BLaER1 treated with 17β-estradiol and CSF1 and Interleukin-3, amounts not matched to agents 10 nM and 100 nM (cell line): ENCODE measurements at regions not wholly inside any gene's neighbourhood (a gene's known extent, or its start where the extent isn't known, plus 50 kb on each side); places are given as distances from the start of the nearest gene placed in this dataset.

Source experiments
- H3K27ac ChIP-seq, 11 experiments: shearing (Covaris generic); formaldehyde crosslinking; 2 replicates each; pipeline ENCODE4 v1.8.1; 2022
- H3K27me3 ChIP-seq, 11 experiments: shearing (Covaris generic); formaldehyde crosslinking; 2 replicates each; pipeline ENCODE4 v1.8.1; 2022
- H3K36me3 ChIP-seq, 11 experiments: shearing (Covaris generic); formaldehyde crosslinking; 2 replicates each; pipeline ENCODE4 v1.8.1; 2022
- H3K4me1 ChIP-seq, 10 experiments: shearing (Covaris generic); formaldehyde crosslinking; 2 replicates each; pipeline ENCODE4 v1.8.1; 2022
- H3K4me2 ChIP-seq, 11 experiments: shearing (Covaris generic); formaldehyde crosslinking; 2 replicates each; pipeline ENCODE4 v1.8.1; 2022
- H3K4me3 ChIP-seq, 10 experiments: shearing (Covaris generic); formaldehyde crosslinking; 2 replicates each; pipeline ENCODE4 v1.8.1; 2022
- H3K9ac ChIP-seq, 11 experiments: shearing (Covaris generic); formaldehyde crosslinking; 2 replicates each; pipeline ENCODE4 v1.8.1; 2022
- H3K9me3 ChIP-seq, 11 experiments: shearing (Covaris generic); formaldehyde crosslinking; replicated peaks in 1 of 11; 2 replicates each; pipeline ENCODE4 v1.8.1; 2022
- H4K20me1 ChIP-seq, 11 experiments: shearing (Covaris generic); formaldehyde crosslinking; 2 replicates each; pipeline ENCODE4 v1.8.1; 2022
- Cebpa-rat ChIP-seq, 11 experiments: shearing (Covaris generic); IDR thresholded peaks; 2 replicates each; pipeline ENCODE4 v1.8.1; 2022

DNA sequence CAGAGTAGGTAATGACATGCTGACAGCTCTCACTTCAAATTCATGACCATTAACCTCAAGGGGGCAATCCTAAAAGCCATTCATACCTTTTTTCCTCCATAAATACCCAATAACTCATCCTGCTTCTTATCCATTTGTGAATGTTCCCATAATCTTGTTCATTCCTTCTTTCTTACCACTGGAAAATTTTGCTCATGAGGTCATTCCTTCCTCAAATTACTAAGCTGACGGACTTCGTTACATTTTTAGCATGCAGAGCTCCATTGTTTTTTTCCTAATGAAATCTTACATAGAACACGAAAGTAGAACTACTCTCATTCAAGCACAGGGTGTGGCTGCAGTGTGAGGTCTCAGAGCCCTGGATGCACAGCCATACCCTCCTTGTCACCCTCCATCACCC lies 276.5 kb upstream of the DPYD start:
- no peak overlapping the region for H3K4me2 ChIP-seq

GRCh38 chr1:98196012-98196411 lies 275.2 kb upstream of the DPYD start:
- no peaks in the 10 kb centered on the region for H3K9me3 ChIP-seq
- TF ChIP-seq Cebpa-rat (IDR thresholded peaks at IDR 0.05), result 0 out of 22 replicates have a peak, but pooled peaks of 1 of the 11 experiments have one; percentile 42

More for the DNA sequence above, 276.5 kb upstream of the DPYD start:
- Histone ChIP-seq H4K20me1 (no peaks in the 10 kb centered on the region), H3K27ac (no peak overlapping the region), H3K4me1 (no peaks in the 10 kb centered on the region), H3K9me3 (no peaks in the 10 kb centered on the region), H3K9ac (no peak overlapping the region), H3K27me3 (no peaks in the 10 kb centered on the region), H3K36me3 (no peaks in the 10 kb centered on the region), H3K4me3 (no peak overlapping the region)
- TF ChIP-seq Cebpa-rat (IDR thresholded peaks at IDR 0.05), result no peak

DNA sequence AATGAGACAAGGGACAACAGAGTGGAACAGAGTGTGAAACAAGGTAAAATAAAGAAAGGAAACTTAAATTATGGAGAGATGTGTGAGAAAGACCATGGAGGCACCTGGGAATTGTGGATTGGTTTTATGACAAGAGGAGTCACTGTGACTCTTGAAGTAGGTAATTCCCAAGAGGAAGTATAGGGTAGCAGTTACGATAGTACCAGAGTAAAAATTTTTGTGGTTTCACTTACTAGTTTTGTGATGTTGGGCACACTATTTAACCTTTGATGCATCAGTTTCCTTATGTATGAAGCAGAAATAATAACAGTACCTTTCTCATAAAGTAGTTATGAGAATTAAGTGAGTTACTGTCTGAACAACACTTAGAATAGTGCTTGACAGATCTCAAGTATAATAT lies 267.9 kb upstream of the DPYD start:
- no peak overlapping the region for H3K4me3 ChIP-seq
- no peak overlapping the region for H3K9ac ChIP-seq
- TF ChIP-seq Cebpa-rat (IDR thresholded peaks at IDR 0.05), result no peak
- no peaks in the 10 kb centered on the region for H4K20me1 ChIP-seq
- peaks cover 0 to 6% (median 2%) of the 10 kb centered on the region in 10 experiments; a peak in 3 of 20 replicates for H3K4me1 ChIP-seq
- no peak overlapping the region for H3K27ac ChIP-seq
- H3K4me2 ChIP-seq, result peak overlapping the region in 3 of 11 experiments; percentile 3 to 12 (median 11); a peak in 2 of 22 replicates
- H3K9me3 ChIP-seq, result no peaks in the 10 kb centered on the region
- no peaks in the 10 kb centered on the region for H3K27me3 ChIP-seq
- H3K36me3 ChIP-seq, result no peaks in the 10 kb centered on the region

More at GRCh38 chr1:98196012-98196411, 275.2 kb upstream of the DPYD start:
- H3K9ac ChIP-seq, result no peak overlapping the region
- H3K4me1 ChIP-seq, result no peaks in the 10 kb centered on the region
- H3K4me3 ChIP-seq, result no peak overlapping the region
- H3K4me2 ChIP-seq, result no peak overlapping the region
- no peaks in the 10 kb centered on the region for H4K20me1 ChIP-seq
- H3K27ac ChIP-seq, result no peak overlapping the region
- H3K27me3 ChIP-seq, result no peaks in the 10 kb centered on the region
- no peaks in the 10 kb centered on the region for H3K36me3 ChIP-seq

- Histone ChIP-seq H3K4me3 (no peak overlapping the region), H3K36me3 (no peaks in the 10 kb centered on the region), H4K20me1 (no peaks in the 10 kb centered on the region), H3K9ac (no peak overlapping the region), H3K27me3 (no peaks in the 10 kb centered on the region), H3K27ac (no peak overlapping the region), H3K9me3 (no peaks in the 10 kb centered on the region), H3K4me1 (peaks cover 0 to 6% (median 2%) of the 10 kb centered on the region in 10 experiments; a peak in 3 of 20 replicates), H3K4me2 (no peak overlapping the region)
- no peak for TF ChIP-seq Cebpa-rat (IDR thresholded peaks at IDR 0.05)
Observed at GRCh38 chr1:98184856-98185255, 264.0 kb upstream of the DPYD start.

DNA sequence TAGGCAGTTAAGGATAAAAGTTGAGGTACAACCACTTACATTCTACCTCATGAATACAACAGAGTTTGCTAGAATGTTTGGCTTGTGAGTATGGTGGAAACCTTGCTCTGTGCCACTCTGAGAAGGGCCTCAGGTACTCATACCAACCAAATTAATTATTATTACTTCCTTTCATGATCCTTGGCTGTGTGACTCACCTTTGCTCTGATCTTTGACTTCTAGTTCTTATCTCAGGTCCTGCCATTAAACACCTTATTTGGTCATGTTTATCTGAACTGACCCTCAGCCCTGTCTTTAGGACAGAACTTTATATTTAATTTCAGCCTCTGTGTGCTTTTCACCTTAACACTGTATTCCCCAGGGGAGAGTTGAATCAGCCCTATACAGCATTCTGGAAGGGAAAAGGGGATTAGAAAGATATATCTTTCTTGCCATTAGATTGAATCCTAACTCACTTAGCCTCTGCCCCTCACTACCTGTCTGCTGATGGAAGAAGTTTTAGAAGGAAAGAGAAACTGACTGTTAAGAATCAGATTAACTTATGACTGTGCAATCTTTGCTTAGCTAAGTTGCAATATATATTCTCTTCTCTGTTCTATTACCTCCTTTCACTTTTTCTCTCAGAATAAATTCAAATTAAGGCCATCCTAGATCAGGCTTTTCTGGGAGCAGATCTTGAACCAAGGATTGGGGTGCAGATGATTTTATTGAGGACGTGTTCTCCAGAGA lies 260.4 kb upstream of the DPYD start:
- no peak for TF ChIP-seq Cebpa-rat (IDR thresholded peaks at IDR 0.05)
- H3K4me3 ChIP-seq, result no peak overlapping the region
- no peak overlapping the region for H3K4me2 ChIP-seq
- no peaks in the 10 kb centered on the region for H3K4me1 ChIP-seq
- H3K36me3 ChIP-seq, result no peaks in the 10 kb centered on the region
- H3K9me3 ChIP-seq, result no peaks in the 10 kb centered on the region
- H4K20me1 ChIP-seq, result no peaks in the 10 kb centered on the region
- H3K9ac ChIP-seq, result no peak overlapping the region
- no peak overlapping the region for H3K27ac ChIP-seq
- H3K27me3 ChIP-seq, result no peaks in the 10 kb centered on the region

DNA sequence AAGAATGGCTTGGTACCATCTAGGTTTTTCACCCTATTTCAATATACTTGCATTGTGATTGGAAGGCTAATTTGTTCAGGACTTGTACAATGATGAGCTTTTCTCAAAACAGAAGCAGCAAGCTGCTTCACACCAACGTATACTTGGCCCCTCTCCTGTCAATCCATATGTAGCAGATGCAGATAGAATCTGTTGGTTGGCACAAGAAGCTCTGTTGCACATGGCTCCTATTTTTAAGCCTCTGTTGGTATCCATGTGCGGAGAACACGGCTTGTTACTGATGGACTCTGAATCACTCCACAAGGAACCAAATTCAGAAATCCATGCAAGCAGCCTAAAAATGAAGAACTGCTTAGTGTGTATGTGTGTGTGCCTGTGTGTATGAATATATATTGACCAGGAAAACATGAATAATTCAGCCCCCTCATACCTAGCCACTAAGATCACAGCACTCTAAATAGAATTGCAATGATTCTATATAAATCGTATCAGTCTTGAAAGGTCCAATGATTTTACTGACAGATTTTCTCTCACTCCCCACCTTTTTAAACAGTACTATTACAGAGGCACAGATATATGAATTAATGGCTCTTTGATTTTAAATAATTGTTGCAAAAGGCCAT lies 258.4 kb upstream of the DPYD start:
- no peaks in the 10 kb centered on the region for H4K20me1 ChIP-seq
- no peaks in the 10 kb centered on the region for H3K4me1 ChIP-seq
- H3K4me3 ChIP-seq, result no peak overlapping the region
- no peaks in the 10 kb centered on the region for H3K9me3 ChIP-seq
- no peaks in the 10 kb centered on the region for H3K27me3 ChIP-seq
- H3K9ac ChIP-seq, result no peak overlapping the region
- no peak overlapping the region for H3K4me2 ChIP-seq
- TF ChIP-seq Cebpa-rat (IDR thresholded peaks at IDR 0.05), result no peak
- H3K36me3 ChIP-seq, result no peaks in the 10 kb centered on the region
- H3K27ac ChIP-seq, result no peak overlapping the region

DNA sequence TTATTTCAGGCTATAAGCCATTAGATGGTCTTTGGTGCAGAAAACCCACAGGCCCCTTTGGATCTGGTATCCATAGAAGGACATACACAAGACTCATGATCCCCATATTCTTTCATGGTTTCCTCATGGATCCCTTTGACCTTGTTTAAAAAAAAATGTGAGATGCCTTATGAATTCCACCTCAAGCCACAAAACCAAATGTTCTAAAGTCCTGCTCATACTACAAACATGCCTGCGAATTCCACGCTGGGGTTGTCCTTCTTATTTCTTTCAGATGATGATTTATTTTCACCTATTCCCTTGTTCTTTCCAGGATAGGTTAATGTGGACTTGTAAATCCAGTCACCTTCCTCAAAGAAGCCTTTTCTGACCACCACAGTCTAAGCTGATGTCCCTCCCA lies 256.9 kb upstream of the DPYD start:
- Histone ChIP-seq H3K4me1 (no peaks in the 10 kb centered on the region), H4K20me1 (no peaks in the 10 kb centered on the region), H3K27me3 (no peaks in the 10 kb centered on the region), H3K4me3 (no peak overlapping the region), H3K4me2 (no peak overlapping the region), H3K27ac (no peak overlapping the region), H3K9me3 (no peaks in the 10 kb centered on the region), H3K36me3 (no peaks in the 10 kb centered on the region), H3K9ac (no peak overlapping the region)
- TF ChIP-seq Cebpa-rat (IDR thresholded peaks at IDR 0.05), result no peak

GRCh38 chr1:98176936-98177335 lies 256.1 kb upstream of the DPYD start:
- Histone ChIP-seq H3K27me3 (no peaks in the 10 kb centered on the region), H3K27ac (no peak overlapping the region), H3K9ac (no peak overlapping the region), H3K36me3 (no peaks in the 10 kb centered on the region), H3K4me3 (no peak overlapping the region), H3K9me3 (no peaks in the 10 kb centered on the region), H3K4me2 (no peak overlapping the region), H3K4me1 (peaks cover 0 to 6% (median 5%) of the 10 kb centered on the region in 10 experiments; a peak in 11 of 20 replicates), H4K20me1 (no peaks in the 10 kb centered on the region)
- no peak for TF ChIP-seq Cebpa-rat (IDR thresholded peaks at IDR 0.05)

GRCh38 chr1:98176414-98176813 lies 255.6 kb upstream of the DPYD start:
- TF ChIP-seq Cebpa-rat (IDR thresholded peaks at IDR 0.05), result no peak
- Histone ChIP-seq H3K4me2 (no peak overlapping the region), H4K20me1 (no peaks in the 10 kb centered on the region), H3K9me3 (no peaks in the 10 kb centered on the region), H3K27ac (no peak overlapping the region), H3K27me3 (no peaks in the 10 kb centered on the region), H3K9ac (no peak overlapping the region), H3K36me3 (no peaks in the 10 kb centered on the region), H3K4me3 (no peak overlapping the region), H3K4me1 (peaks cover 0 to 9% (median 6%) of the 10 kb centered on the region in 10 experiments; a peak in 11 of 20 replicates)

DNA sequence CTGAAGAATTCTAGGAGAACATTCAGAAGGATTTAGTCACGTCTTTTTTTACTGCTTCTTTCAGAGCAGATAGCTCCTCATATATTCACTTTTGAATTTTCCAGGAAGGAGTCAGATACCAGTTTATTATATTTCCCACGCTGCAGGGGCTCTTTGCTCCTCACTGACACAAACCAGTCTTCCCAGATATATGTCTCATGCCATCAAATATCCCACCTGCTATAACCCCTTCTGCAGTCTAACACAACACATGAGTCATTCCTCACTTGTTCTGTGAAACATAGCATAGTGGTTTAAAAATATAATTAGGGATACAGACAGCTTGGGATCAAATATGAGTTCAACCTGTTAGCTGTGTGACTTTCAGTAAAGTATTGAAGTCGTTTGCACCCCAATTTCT lies 251.7 kb upstream of the DPYD start:
- Histone ChIP-seq H3K4me2 (peak overlapping the region in 1 of 11 experiments; percentile 51; a peak in 1 of 22 replicates), H3K36me3 (no peaks in the 10 kb centered on the region), H4K20me1 (no peaks in the 10 kb centered on the region), H3K4me3 (no peak overlapping the region), H3K27ac (no peak overlapping the region), H3K9ac (no peak overlapping the region), H3K9me3 (no peaks in the 10 kb centered on the region), H3K4me1 (peaks cover 0 to 9% (median 6%) of the 10 kb centered on the region in 10 experiments; a peak in 11 of 20 replicates), H3K27me3 (no peaks in the 10 kb centered on the region)
- TF ChIP-seq Cebpa-rat (IDR thresholded peaks at IDR 0.05), result no peak
